ENCODE measurements at regions not wholly inside any gene's neighbourhood (a gene's known extent, or its start where the extent isn't known, plus 50 kb on each side); places are given as distances from the start of the nearest gene placed in this dataset.

DNA sequence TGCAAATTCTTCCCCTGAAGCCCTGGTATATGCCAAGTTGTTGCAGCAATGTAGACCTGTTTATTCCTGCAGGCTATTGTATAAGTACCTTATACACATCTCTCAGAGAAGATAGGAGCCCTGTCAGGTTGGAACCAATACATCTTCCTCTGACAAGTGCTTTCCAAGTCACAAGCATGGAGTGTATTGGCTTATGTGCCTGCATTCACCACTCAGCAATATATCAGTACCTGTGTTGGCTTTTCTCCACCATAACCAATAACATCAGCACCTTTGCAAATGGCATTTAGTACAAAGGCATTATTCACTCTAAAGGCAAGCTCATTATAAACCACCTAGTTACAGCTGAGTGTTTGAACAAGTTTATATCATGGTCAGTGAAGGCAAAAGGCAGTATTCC is 611.7 kb upstream of the CNTN5 start:
- no peak for TF ChIP-seq MED1 (CRISPR knock-in tag; IDR thresholded peaks at IDR 0.05; ENCODE audit: borderline replicate concordance)
- no peak for TF ChIP-seq ZNF174 (CRISPR knock-in tag; IDR thresholded peaks at IDR 0.05)
- no peak for TF ChIP-seq NBN (IDR thresholded peaks at IDR 0.05; ENCODE audit: low read depth)
- TF ChIP-seq MCM5 (IDR thresholded peaks at IDR 0.05; ENCODE audit: low read depth) = no peak
- no peak for TF ChIP-seq SAFB2 (IDR thresholded peaks at IDR 0.05; ENCODE audit: borderline replicate concordance, low read depth, low read length, severe bottlenecking)
- no peak for TF ChIP-seq USF1 (CRISPR knock-in tag; IDR thresholded peaks at IDR 0.05)
- TF ChIP-seq SMAD4 (CRISPR knock-in tag; conservative IDR thresholded peaks at IDR 0.05) = no peak
- TF ChIP-seq CBFA2T2 (conservative IDR thresholded peaks at IDR 0.05) = no peak
- POLR2A ChIA-PET = no interaction called here
- ATAC-seq = no peak
- intact Hi-C loops (cut with micrococcal nuclease) (no loop called here), in situ Hi-C loops (cut with MboI) (no loop called here)
- no peak overlapping the region for H3K27ac ChIP-seq (ENCODE audit: extremely low read depth, low read depth, low read length)
- no peak overlapping the region for H3K4me2 ChIP-seq (ENCODE audit: insufficient read depth, low read length)
- no peaks in the 10 kb centered on the region for H3K79me2 ChIP-seq (ENCODE audit: control insufficient read depth, insufficient read depth, low read length)
- H3K36me3 ChIP-seq (ENCODE audit: control insufficient read depth, insufficient read depth, low read length) = no peaks in the 10 kb centered on the region
- H3K9ac ChIP-seq (ENCODE audit: insufficient read depth in 1 of 2, low read depth in 2 of 2, low read length in 2 of 2) = no peak overlapping the region
- no peak overlapping the region for H2AFZ ChIP-seq (ENCODE audit: low read depth, low read length)
- no peaks in the 10 kb centered on the region for H3K9me1 ChIP-seq (ENCODE audit: control insufficient read depth, insufficient read depth, low read length)
- no peaks in the 10 kb centered on the region for H3K27me3 ChIP-seq (ENCODE audit: control insufficient read depth in 2 of 2, insufficient read depth in 2 of 2, low read length in 2 of 2)
- no peaks in the 10 kb centered on the region for H4K20me1 ChIP-seq (replicated peaks; ENCODE audit: control insufficient read depth, insufficient read depth, low read length)
- CTCF ChIA-PET (ENCODE audit: low intra/inter-chr PET ratio) = no interaction called here
- no peaks in the 10 kb centered on the region; a peak in 1 of 5 replicates for H3K4me1 ChIP-seq (replicated peaks in 1 of 2; ENCODE audit: control insufficient read depth in 2 of 2, insufficient read depth in 2 of 2, low read length in 2 of 2)
- H3K4me3 ChIP-seq = no peak overlapping the region
- H3K9me3 ChIP-seq (replicated peaks; ENCODE audit: control insufficient read depth, insufficient read depth, low read depth, low read length) = no peaks in the 10 kb centered on the region
- DNase-seq (ENCODE audit: extremely low read depth in 1 of 4, low spot score in 3 of 4) = no peak
- BruUV-seq (replicated peaks) = no TSS peak
- no peak for FAIRE-seq

Data from K562 (cell line).